ENCODE measurements at regions not wholly inside any gene's neighbourhood (a gene's known extent, or its start where the extent isn't known, plus 50 kb on each side); places are given as distances from the start of the nearest gene placed in this dataset.

DNA sequence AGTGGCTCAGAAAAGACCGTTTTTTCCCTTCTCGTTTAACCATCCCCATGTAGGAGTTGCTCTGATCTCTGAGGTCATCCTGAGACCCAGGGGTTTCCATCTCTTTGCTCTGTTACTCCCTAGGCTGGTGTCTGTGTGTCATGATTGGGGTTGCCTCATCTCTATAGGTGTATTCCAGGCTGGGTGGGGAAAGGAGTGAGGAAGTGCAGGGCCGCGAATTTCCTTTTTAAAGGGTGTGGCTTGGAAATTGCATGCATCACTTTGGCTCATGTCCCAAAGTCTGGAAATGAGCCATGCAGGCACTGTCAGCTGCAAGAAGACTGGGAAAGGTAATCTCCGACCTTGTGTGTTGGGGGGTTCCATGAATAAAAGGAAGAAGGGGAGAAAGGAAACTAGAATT is 201.9 kb downstream of the AACS start:
- no peak for FAIRE-seq
- TF ChIP-seq, protein P1, sequence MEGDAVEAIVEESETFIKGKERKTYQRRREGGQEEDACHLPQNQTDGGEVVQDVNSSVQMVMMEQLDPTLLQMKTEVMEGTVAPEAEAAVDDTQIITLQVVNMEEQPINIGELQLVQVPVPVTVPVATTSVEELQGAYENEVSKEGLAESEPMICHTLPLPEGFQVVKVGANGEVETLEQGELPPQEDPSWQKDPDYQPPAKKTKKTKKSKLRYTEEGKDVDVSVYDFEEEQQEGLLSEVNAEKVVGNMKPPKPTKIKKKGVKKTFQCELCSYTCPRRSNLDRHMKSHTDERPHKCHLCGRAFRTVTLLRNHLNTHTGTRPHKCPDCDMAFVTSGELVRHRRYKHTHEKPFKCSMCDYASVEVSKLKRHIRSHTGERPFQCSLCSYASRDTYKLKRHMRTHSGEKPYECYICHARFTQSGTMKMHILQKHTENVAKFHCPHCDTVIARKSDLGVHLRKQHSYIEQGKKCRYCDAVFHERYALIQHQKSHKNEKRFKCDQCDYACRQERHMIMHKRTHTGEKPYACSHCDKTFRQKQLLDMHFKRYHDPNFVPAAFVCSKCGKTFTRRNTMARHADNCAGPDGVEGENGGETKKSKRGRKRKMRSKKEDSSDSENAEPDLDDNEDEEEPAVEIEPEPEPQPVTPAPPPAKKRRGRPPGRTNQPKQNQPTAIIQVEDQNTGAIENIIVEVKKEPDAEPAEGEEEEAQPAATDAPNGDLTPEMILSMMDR (IDR thresholded peaks at IDR 0.05; ENCODE audit: insufficient read depth, missing control alignments) = no peak
- no peak for DNase-seq (ENCODE audit: insufficient read length, low spot score)

- no peak for FAIRE-seq
- TF ChIP-seq, protein P1 (IDR thresholded peaks at IDR 0.05; ENCODE audit: insufficient read depth, missing control alignments) = no peak
- no peak for DNase-seq (ENCODE audit: insufficient read length, low spot score)
Observed at GRCh38 chr12:125269276-125269675, 204.0 kb downstream of the AACS start.

- FAIRE-seq (no peak), DNase-seq (ENCODE audit: insufficient read length, low spot score) (no peak)
- TF ChIP-seq, protein P1 (IDR thresholded peaks at IDR 0.05; ENCODE audit: insufficient read depth, missing control alignments) = no peak
Observed at GRCh38 chr12:125271892-125272291, 206.7 kb downstream of the AACS start.

- no peak for FAIRE-seq
- TF ChIP-seq, protein P1 (IDR thresholded peaks at IDR 0.05; ENCODE audit: insufficient read depth, missing control alignments) = no peak
- DNase-seq (ENCODE audit: insufficient read length, low spot score) = no peak
Observed at GRCh38 chr12:125272383-125272933, 207.2 kb downstream of the AACS start.

DNA sequence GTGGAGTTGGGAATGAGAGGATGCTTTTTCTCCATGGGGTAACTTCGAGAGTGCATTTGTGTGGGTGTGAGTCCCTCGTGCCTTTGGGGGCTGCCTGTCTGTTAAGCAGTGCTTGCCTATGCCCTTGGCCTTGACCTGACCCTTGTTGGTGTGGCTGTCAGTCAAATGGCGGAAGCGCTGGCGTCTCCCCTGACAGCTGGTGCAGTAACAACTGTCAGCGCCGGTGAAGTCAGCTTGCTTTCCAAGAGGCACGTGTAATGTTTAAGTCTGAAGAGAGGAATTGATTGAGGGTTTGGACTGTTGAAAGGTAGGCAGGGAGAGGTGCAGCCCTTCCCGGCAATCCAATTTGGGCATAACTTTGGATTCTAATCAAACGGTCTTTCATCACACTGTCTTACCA is 211.3 kb downstream of the AACS start:
- no peak for FAIRE-seq
- TF ChIP-seq, protein P1 (IDR thresholded peaks at IDR 0.05; ENCODE audit: insufficient read depth, missing control alignments) = no peak
- DNase-seq (ENCODE audit: insufficient read length, low spot score) = no peak

GRCh38 chr12:125280482-125281377 is 215.5 kb downstream of the AACS start:
- FAIRE-seq (no peak), DNase-seq (ENCODE audit: insufficient read length, low spot score) (no peak)
- TF ChIP-seq, protein P1 (IDR thresholded peaks at IDR 0.05; ENCODE audit: insufficient read depth, missing control alignments) = no peak

GRCh38 chr12:125282921-125283320 is 217.7 kb downstream of the AACS start:
- TF ChIP-seq, protein P1 (IDR thresholded peaks at IDR 0.05; ENCODE audit: insufficient read depth, missing control alignments) = no peak
- FAIRE-seq (no peak), DNase-seq (ENCODE audit: insufficient read length, low spot score) (no peak)
